Liver (tissue), 8 donors: ENCODE measurements at regions not wholly inside any gene's neighbourhood (a gene's known extent, or its start where the extent isn't known, plus 50 kb on each side); places are given as distances from the start of the nearest gene placed in this dataset.
A peak's percentile ranks its signal among the peaks of the same experiment; 100 is the strongest.

Experiments
- DNase-seq: peaks from one replicate; pipeline ENCODE4 v3.0.0-alpha.2; 2017; ENCODE audit warnings: low spot score
- H3K27ac ChIP-seq, 2 donors: one replicate each; pipeline ENCODE4 v1.7.0; 2013; ENCODE audit warnings: inconsistent platforms in 2 of 2, low read length in 2 of 2, control low read depth in 1 of 2, low read depth in 1 of 2, mild to moderate bottlenecking in 1 of 2
- H3K27me3 ChIP-seq, 4 donors: one replicate each; pipeline versions ENCODE4 v1.6.1 to v1.7.0; 2013; ENCODE audit warnings: low read length in 3 of 4, inconsistent platforms in 1 of 4, mild to moderate bottlenecking in 1 of 4, moderate library complexity in 1 of 4; ENCODE audit not compliant: control insufficient read depth in 4 of 4, insufficient read depth in 4 of 4
- H3K36me3 ChIP-seq, 4 donors: one replicate each; pipeline versions ENCODE4 v1.6.1 to v1.7.0; 2013; ENCODE audit warnings: low read length in 3 of 4, mild to moderate bottlenecking in 3 of 4, low read depth in 1 of 4, moderate library complexity in 1 of 4; ENCODE audit not compliant: control insufficient read depth in 4 of 4, insufficient read depth in 3 of 4
- H3K4me1 ChIP-seq, 4 donors: one replicate each; pipeline versions ENCODE4 v1.6.1 to v1.7.0; 2013; ENCODE audit warnings: low read length in 3 of 4, mild to moderate bottlenecking in 3 of 4, moderate library complexity in 1 of 4; ENCODE audit not compliant: control insufficient read depth in 4 of 4, insufficient read depth in 4 of 4
- H3K4me3 ChIP-seq, 3 donors: one replicate each; pipeline versions ENCODE4 v1.6.1 to v1.7.0; 2013; ENCODE audit warnings: low read length in 3 of 3, control low read depth in 1 of 3, low read depth in 1 of 3, mild to moderate bottlenecking in 1 of 3
- H3K9ac ChIP-seq, 2 donors: one replicate each; pipeline ENCODE4 v1.7.0; 2013; ENCODE audit warnings: low read length in 2 of 2, mild to moderate bottlenecking in 2 of 2, moderate library complexity in 2 of 2, control low read depth in 1 of 2, low read depth in 1 of 2
- H3K9me3 ChIP-seq, 4 donors: one replicate each; pipeline versions ENCODE4 v1.6.1 to v1.7.0; 2013; ENCODE audit warnings: low read length in 3 of 4; ENCODE audit not compliant: control insufficient read depth in 4 of 4
- ATF3 ChIP-seq: IDR thresholded peaks from 2 replicates; pipeline ENCODE4 v1.6.1; 2016; ENCODE audit warnings: antibody characterized with exemption
- CTCF ChIP-seq: fragments of 150-350 bp; IDR thresholded peaks from 2 replicates; pipeline ENCODE4 v1.5.1; 2017; ENCODE audit warnings: improper control_type of control experiment, low read depth, low read length; ENCODE audit not compliant: missing input control
- EGR1 ChIP-seq, 2 donors: IDR thresholded peaks; 2 replicates each; pipeline ENCODE4 v1.6.1; 2016 to 2018; ENCODE audit warnings: antibody characterized with exemption in 2 of 2, low read depth in 2 of 2
- FOXA1 ChIP-seq: IDR thresholded peaks from 2 replicates; pipeline ENCODE4 v1.6.1; 2016; ENCODE audit warnings: antibody characterized with exemption
- FOXA2 ChIP-seq: IDR thresholded peaks from 2 replicates; pipeline ENCODE4 v1.6.1; 2016; ENCODE audit warnings: antibody characterized with exemption
- GABPA ChIP-seq, 2 donors: IDR thresholded peaks in 1 of 2; conservative IDR thresholded peaks in 1 of 2; 2 replicates each; pipeline ENCODE4 v1.6.1; 2016; ENCODE audit warnings: antibody characterized with exemption in 2 of 2, mild to moderate bottlenecking in 1 of 2, moderate library complexity in 1 of 2
- HNF4G ChIP-seq: IDR thresholded peaks from 2 replicates; pipeline ENCODE4 v1.6.1; 2016; ENCODE audit warnings: antibody characterized with exemption
- JUND ChIP-seq, 2 donors: IDR thresholded peaks; 2 replicates each; pipeline ENCODE4 v1.6.1; 2016; ENCODE audit warnings: antibody characterized with exemption in 2 of 2
- MAX ChIP-seq: IDR thresholded peaks from 2 replicates; pipeline ENCODE4 v1.6.1; 2016; ENCODE audit warnings: antibody characterized with exemption
- NR2F2 ChIP-seq: IDR thresholded peaks from 2 replicates; pipeline ENCODE4 v1.6.1; 2016; ENCODE audit warnings: antibody characterized with exemption
- RAD21 ChIP-seq, 2 donors: IDR thresholded peaks; 2 replicates each; pipeline ENCODE4 v1.6.1; 2016; ENCODE audit warnings: antibody characterized with exemption in 2 of 2, mild to moderate bottlenecking in 2 of 2
- REST ChIP-seq: IDR thresholded peaks from 2 replicates; pipeline ENCODE4 v1.6.1; 2016; ENCODE audit warnings: antibody characterized with exemption, mild to moderate bottlenecking
- RXRA ChIP-seq, 2 donors: IDR thresholded peaks; 2 replicates each; pipeline ENCODE4 v1.6.1; 2017 to 2018; ENCODE audit warnings: antibody characterized with exemption in 2 of 2, mild to moderate bottlenecking in 1 of 2
- SP1 ChIP-seq: IDR thresholded peaks from 2 replicates; pipeline ENCODE4 v1.6.1; 2018; ENCODE audit warnings: antibody characterized with exemption, mild to moderate bottlenecking
- TAF1 ChIP-seq: conservative IDR thresholded peaks from 2 replicates; pipeline ENCODE4 v1.6.1; 2016; ENCODE audit warnings: antibody characterized with exemption, mild to moderate bottlenecking
- YY1 ChIP-seq: IDR thresholded peaks from 2 replicates; pipeline ENCODE4 v1.6.1; 2016; ENCODE audit warnings: antibody characterized with exemption, mild to moderate bottlenecking
- ZBTB33 ChIP-seq: IDR thresholded peaks from 2 replicates; pipeline ENCODE4 v1.6.1; 2016; ENCODE audit warnings: antibody characterized with exemption
- WGBS: extraction: QIAGEN DNeasy Blood & Tissue Kit; methylation state at CpG from one replicate; pipeline ENCODE4 v1.1.7; 2013; 5-methylcytosine and 5-hydroxymethylcytosine counted together
- donor health status: healthy.
- donor health status: healthy.
- donor health status: healthy.
- donor health status: healthy.
- donor health status: healthy.

- no peak overlapping the region for H3K27ac ChIP-seq
- WGBS, result 84% methylated on average over 5 of the region's 5 CpGs
- H3K9me3 ChIP-seq, result no peaks in the 10 kb centered on the region
- H3K27me3 ChIP-seq, result no peaks in the 10 kb centered on the region
- no peak for TF ChIP-seq RAD21 (IDR thresholded peaks at IDR 0.05)
- no peak for TF ChIP-seq YY1
- no peak for TF ChIP-seq NR2F2
- no peak overlapping the region for H3K9ac ChIP-seq
- DNase-seq, result no peak
- no peaks in the 10 kb centered on the region for H3K4me1 ChIP-seq
- no peak overlapping the region for H3K4me3 ChIP-seq
- no peaks in the 10 kb centered on the region for H3K36me3 ChIP-seq
Observed at GRCh38 chr13:40146063-40146462, 490.6 kb downstream of the COG6 start.

- DNase-seq, result no peak
- no peaks in the 10 kb centered on the region for H3K9me3 ChIP-seq
- TF ChIP-seq FOXA1, result no peak
- no peak for TF ChIP-seq FOXA2
- TF ChIP-seq GABPA (IDR thresholded peaks at IDR 0.05 in 1 of 2, conservative IDR thresholded peaks at IDR 0.05 in 1 of 2), result no peak
- no peak for TF ChIP-seq EGR1 (IDR thresholded peaks at IDR 0.05; ENCODE audit: low read depth in 2 of 2)
- TF ChIP-seq NR2F2, result no peak
- no peak for TF ChIP-seq ZBTB33
- no peak for TF ChIP-seq ATF3
- no peak for TF ChIP-seq MAX
- TF ChIP-seq TAF1, result no peak
- no peak for TF ChIP-seq HNF4G
- H3K27me3 ChIP-seq, result no peaks in the 10 kb centered on the region
- no peak overlapping the region for H3K4me3 ChIP-seq
- no peaks in the 10 kb centered on the region for H3K4me1 ChIP-seq
- H3K27ac ChIP-seq, result no peak overlapping the region
- H3K9ac ChIP-seq, result no peak overlapping the region
- 72% methylated on average over 11 of the region's 11 CpGs for WGBS
- no peaks in the 10 kb centered on the region for H3K36me3 ChIP-seq
Observed at GRCh38 chr13:40146611-40147117, 491.2 kb downstream of the COG6 start.

GRCh38 chr13:40148101-40148500, 492.6 kb downstream of the COG6 start:
- Histone ChIP-seq H3K27me3 (no peaks in the 10 kb centered on the region), H3K4me3 (no peak overlapping the region), H3K27ac (no peak overlapping the region), H3K9ac (no peak overlapping the region), H3K36me3 (no peaks in the 10 kb centered on the region), H3K4me1 (no peaks in the 10 kb centered on the region), H3K9me3 (no peaks in the 10 kb centered on the region)
- WGBS, result 92% methylated on average over 4 of the region's 4 CpGs
- DNase-seq, result no peak
- TF ChIP-seq NR2F2 (no peak), ATF3 (no peak), JUND (IDR thresholded peaks at IDR 0.05) (no peak)

GRCh38 chr13:40148742-40149141, 493.3 kb downstream of the COG6 start:
- Histone ChIP-seq H3K36me3 (no peaks in the 10 kb centered on the region), H3K9me3 (no peaks in the 10 kb centered on the region), H3K27me3 (no peaks in the 10 kb centered on the region), H3K4me3 (no peak overlapping the region), H3K27ac (peak overlapping the region in 1 of 2 donors; percentile 19), H3K9ac (no peak overlapping the region), H3K4me1 (no peaks in the 10 kb centered on the region)
- no peak for DNase-seq
- 92% methylated on average over 1 of the region's 1 CpG for WGBS
- TF ChIP-seq JUND (IDR thresholded peaks at IDR 0.05) (no peak), GABPA (IDR thresholded peaks at IDR 0.05 in 1 of 2, conservative IDR thresholded peaks at IDR 0.05 in 1 of 2) (no peak), EGR1 (IDR thresholded peaks at IDR 0.05; ENCODE audit: low read depth in 2 of 2) (no peak), CTCF (no peak), TAF1 (no peak), RXRA (IDR thresholded peaks at IDR 0.05) (no peak), SP1 (no peak), REST (no peak), HNF4G (no peak), YY1 (no peak)
